ENCODE measurements at regions not wholly inside any gene's neighbourhood (a gene's known extent, or its start where the extent isn't known, plus 50 kb on each side); places are given as distances from the start of the nearest gene placed in this dataset.
"Not testable (repeated sequence)": the region's sequence is repeated elsewhere in the genome, so short reads cannot be mapped to it uniquely, and the experiment has no call there.

DNA sequence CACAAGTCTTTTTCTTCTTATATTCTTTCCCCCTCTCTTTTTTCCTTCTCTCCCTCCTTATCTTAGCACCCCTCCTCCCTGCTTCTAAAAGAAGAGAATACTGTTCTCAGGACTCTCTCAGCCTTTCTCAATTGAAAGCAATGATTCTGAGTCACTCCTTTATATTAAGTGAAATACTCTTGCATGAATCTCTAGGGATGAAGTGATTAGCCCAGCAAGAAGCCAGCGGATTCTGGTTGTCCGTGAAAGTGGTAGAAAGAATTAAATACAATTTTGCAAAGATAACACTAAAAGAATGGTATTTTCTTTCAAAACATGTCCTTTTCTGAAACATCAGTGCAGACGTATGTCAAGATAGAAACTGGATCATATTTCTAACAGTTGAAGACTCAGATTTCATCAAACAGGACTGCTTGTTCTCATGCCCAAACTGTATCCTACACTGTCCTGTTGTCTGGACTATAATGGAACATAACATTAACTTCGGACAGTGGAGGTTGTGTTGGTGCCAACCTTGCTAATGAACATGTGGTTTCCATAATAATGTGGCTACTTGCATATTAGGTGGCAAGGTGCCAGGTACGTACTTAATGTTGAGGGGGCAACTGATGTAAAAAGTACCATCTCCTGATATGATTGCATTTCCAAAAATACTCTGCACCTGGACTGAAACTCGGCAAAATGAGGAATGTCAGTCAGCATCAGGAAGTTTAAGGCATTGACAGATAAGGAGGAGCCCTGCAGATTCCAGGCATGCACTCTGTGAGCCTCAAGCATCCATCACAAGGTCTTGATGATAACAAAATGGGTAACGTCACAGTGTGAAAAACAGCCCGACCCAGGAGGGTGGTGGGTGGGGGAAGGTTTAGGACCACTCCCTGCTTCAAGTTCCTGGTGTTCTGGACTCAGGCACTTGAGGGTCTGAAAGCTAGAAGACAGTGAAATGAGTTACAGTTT is 357.2 kb downstream of the DLEU7 start:
- H3K9me3 ChIP-seq, result no peaks in the 10 kb centered on the region
- DNase-seq (ENCODE audit: low spot score in 2 of 2), result no peak
- no peak overlapping the region for H3K27ac ChIP-seq
- TF ChIP-seq, protein P1, sequence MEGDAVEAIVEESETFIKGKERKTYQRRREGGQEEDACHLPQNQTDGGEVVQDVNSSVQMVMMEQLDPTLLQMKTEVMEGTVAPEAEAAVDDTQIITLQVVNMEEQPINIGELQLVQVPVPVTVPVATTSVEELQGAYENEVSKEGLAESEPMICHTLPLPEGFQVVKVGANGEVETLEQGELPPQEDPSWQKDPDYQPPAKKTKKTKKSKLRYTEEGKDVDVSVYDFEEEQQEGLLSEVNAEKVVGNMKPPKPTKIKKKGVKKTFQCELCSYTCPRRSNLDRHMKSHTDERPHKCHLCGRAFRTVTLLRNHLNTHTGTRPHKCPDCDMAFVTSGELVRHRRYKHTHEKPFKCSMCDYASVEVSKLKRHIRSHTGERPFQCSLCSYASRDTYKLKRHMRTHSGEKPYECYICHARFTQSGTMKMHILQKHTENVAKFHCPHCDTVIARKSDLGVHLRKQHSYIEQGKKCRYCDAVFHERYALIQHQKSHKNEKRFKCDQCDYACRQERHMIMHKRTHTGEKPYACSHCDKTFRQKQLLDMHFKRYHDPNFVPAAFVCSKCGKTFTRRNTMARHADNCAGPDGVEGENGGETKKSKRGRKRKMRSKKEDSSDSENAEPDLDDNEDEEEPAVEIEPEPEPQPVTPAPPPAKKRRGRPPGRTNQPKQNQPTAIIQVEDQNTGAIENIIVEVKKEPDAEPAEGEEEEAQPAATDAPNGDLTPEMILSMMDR (IDR thresholded peaks at IDR 0.05), result no peak
- no peaks in the 10 kb centered on the region for H3K36me3 ChIP-seq
- H3K4me1 ChIP-seq, result no peaks in the 10 kb centered on the region
- intact Hi-C loops (cut with DNase I), result no loop called here
- no peaks in the 10 kb centered on the region for H3K27me3 ChIP-seq
- H3K4me3 ChIP-seq, result no peak overlapping the region

DNA sequence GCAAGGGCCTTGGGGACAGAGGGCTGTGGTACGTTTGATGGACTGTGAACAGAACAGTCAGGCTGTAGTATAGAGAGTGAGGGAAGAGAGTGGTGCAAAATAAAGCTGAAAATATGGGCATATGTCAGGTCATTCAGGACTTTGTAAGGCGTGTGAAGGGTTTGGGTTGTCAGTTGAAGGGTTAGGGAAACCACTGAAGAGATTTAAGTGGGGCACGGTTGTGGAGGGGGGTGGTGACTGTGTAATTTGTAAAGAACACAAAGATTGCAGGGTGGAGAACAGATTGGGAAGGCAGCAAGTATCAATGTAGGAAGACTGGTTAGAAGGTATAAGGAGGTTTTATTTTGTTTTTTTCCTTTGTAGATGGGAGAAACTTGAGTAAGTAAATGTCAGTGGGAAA is 349.8 kb downstream of the DLEU7 start:
- Histone ChIP-seq H3K27me3 (no peaks in the 10 kb centered on the region), H3K4me1 (no peaks in the 10 kb centered on the region), H3K9me3 (no peaks in the 10 kb centered on the region), H3K36me3 (no peaks in the 10 kb centered on the region), H3K4me3 (no peak overlapping the region), H3K27ac (no peak overlapping the region)
- no peak for DNase-seq (ENCODE audit: low spot score in 2 of 2)
- TF ChIP-seq, protein P1 (IDR thresholded peaks at IDR 0.05), result no peak
- intact Hi-C loops (cut with DNase I), result no loop called here

DNA sequence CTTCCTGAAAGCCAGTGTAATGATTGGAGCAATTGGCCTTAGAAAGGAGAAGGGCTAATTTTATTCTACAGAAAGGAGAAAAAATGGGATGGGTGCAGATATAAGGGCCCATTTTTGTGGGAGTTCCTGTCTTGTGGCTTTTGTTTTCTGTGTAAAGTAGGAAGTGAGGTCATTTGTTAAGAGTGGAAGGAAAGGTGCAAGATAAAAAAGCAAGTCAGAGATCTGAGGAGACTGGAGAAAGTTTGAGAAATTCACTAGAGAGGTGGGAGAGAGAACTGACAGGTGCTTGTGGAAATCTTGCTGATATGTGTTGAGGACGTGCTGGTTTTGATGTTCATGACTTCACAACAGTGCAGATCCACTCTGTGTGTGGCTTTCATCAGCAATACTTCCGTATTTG is 349.4 kb downstream of the DLEU7 start:
- no peak overlapping the region for H3K27ac ChIP-seq
- intact Hi-C loops (cut with DNase I), result no loop called here
- H3K36me3 ChIP-seq, result no peaks in the 10 kb centered on the region
- no peaks in the 10 kb centered on the region for H3K4me1 ChIP-seq
- H3K4me3 ChIP-seq, result no peak overlapping the region
- TF ChIP-seq, protein P1 (IDR thresholded peaks at IDR 0.05), result no peak
- no peak for DNase-seq (ENCODE audit: low spot score in 2 of 2)
- no peaks in the 10 kb centered on the region for H3K9me3 ChIP-seq
- H3K27me3 ChIP-seq, result no peaks in the 10 kb centered on the region

DNA sequence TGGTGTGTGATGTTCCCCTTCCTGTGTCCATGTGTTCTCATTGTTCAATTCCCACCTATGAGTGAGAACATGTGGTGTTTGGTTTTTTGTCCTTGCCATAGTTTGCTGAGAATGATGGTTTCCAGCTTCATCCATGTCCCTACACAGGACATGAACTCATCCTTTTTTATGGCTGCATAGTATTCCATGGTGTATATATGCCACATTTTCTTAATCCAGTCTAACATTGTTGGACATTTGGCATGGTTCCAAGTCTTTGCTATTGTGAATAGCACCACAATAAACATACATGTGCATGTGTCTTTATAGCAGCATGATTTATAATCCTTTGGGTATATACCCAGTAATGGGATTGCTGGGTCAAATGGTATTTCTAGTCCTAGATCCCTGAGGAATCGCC is 340.3 kb downstream of the DLEU7 start:
- H3K4me1 ChIP-seq; H3K4me3 ChIP-seq; H3K27ac ChIP-seq; H3K9me3 ChIP-seq; H3K36me3 ChIP-seq; DNase-seq (ENCODE audit: low spot score in 2 of 2); H3K27me3 ChIP-seq; intact Hi-C loops (cut with DNase I): not testable (repeated sequence)

DNA sequence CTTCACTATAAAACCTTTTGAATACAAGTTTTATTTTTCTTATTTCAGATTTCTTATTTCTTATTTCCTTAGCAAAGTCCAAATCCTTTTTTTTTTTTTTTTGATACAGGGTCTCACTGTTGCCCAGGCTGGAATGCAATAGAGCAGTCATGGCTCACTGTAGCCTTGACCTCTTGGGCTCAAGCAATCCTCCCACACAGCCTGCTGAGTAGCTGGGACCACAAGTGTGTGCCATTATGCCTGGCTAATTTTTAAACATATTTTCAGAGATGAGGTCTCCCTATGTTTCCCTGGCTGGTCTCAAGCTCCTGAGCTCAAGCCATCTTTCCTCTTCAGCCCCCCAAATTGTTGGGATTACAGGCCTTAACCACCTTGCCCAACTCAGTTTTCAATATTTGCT is 334.3 kb downstream of the DLEU7 start:
- Histone ChIP-seq H3K9me3 (peaks cover 0 to 6% of the 10 kb centered on the region in 2 donors), H3K27me3 (no peaks in the 10 kb centered on the region), H3K4me3 (no peak overlapping the region), H3K27ac (no peak overlapping the region), H3K36me3 (no peaks in the 10 kb centered on the region), H3K4me1 (peaks cover 0 to 4% of the 10 kb centered on the region in 2 donors)
- intact Hi-C loops (cut with DNase I), result no loop called here
- no peak for DNase-seq (ENCODE audit: low spot score in 2 of 2)
- TF ChIP-seq, protein P1 (IDR thresholded peaks at IDR 0.05), result no peak

DNA sequence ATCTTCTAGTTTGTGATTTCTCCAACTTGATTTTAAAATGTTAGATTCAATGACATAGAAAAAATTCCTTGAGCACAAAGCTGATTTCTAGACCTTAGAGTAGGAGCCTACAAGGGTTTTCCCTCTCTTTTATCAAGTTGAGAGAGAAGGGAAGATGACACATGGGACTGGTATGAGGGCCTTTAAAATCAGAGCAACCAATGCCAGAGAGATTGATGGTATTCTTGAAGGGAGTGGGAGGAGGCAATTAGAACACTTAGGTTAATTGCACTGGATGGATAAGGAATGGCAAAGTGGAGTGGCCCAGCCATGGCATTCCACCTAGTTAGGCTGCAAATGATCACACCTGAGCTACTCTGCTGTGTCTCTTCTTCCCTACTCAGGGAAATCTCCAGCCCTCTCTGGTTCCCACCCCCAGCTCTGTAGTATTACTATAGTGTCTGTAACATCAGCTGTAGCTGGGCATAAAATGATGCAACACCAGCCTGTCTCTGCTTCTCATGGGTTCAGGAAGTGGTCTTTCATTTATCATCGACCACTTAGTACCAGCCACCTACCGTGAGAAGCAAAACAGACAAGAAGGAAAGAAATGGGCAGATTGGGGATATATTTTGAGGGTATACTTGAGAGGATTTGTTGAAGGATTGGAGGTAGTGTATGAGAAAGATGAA is 333.6 kb downstream of the DLEU7 start:
- Histone ChIP-seq H3K27ac (no peak overlapping the region), H3K27me3 (no peaks in the 10 kb centered on the region)
- intact Hi-C loops (cut with DNase I), result no loop called here

DNA sequence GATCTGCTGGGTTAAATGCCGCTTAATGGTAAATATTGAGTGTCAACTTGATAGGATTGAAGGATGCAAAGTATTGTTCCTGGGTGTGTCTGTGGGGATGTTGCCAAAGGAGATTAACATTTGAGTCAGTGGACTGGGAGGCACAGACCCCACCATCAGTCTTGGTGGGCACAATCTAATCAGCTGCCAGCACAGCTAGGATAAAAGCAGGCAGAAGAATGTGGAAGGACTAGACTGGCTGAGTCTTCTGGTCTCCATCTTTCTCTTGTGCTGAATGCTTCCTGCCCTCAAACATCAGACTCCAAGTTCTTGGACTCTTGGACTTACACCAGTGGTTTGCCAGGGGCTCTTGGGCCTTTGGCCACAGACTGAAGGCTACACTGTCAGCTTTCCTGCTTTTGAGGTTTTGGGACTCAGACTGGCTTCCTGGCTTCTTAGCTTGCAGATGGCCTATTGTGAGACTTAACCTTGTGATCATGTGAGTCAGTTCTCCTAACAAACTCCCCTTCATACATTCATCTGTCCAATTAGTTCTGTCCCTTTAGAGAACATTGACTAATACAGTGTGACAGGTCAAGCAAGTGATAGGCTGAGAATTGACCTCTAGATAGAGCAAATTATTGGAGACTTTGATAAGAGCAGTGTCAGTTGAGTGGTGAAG is 332.5 kb downstream of the DLEU7 start:
- H3K27ac ChIP-seq; H3K9me3 ChIP-seq; H3K4me1 ChIP-seq; H3K36me3 ChIP-seq; H3K4me3 ChIP-seq; DNase-seq (ENCODE audit: low spot score in 2 of 2); H3K27me3 ChIP-seq; intact Hi-C loops (cut with DNase I): not testable (repeated sequence)

More for the DNA sequence above, 333.6 kb downstream of the DLEU7 start:
- H3K4me3 ChIP-seq, result no peak overlapping the region
- peaks cover 0 to 4% of the 10 kb centered on the region in 2 donors for H3K4me1 ChIP-seq
- DNase-seq (ENCODE audit: low spot score in 2 of 2), result no peak
- H3K36me3 ChIP-seq, result no peaks in the 10 kb centered on the region
- TF ChIP-seq, protein P1 (IDR thresholded peaks at IDR 0.05), result no peak
- H3K9me3 ChIP-seq, result peaks cover 0 to 6% of the 10 kb centered on the region in 2 donors
